A549 (cell line): ENCODE measurements at regions not wholly inside any gene's neighbourhood (a gene's known extent, or its start where the extent isn't known, plus 50 kb on each side); places are given as distances from the start of the nearest gene placed in this dataset.

Source experiments
- ATAC-seq, 2 experiments: fragments of 200-7000 bp in 1 of 2; fragments of >200 bp in 1 of 2; cut with Nextera tagmentation in 1 of 2; cut with Tn5 transposase in 1 of 2; 3 replicates each; pipeline versions ENCODE4 v1.8.0 to v1.9.1; 2018 to 2020; ENCODE audit warnings: mild to moderate bottlenecking in 1 of 2, moderate library complexity in 1 of 2
- CTCF ChIA-PET: fragments of 300-600 bp; sonication (Branson Sonifier 250); formaldehyde crosslinking; extraction: SDS; loops from one replicate; lab custom pipeline; 2021; ENCODE audit warnings: antibody characterized with exemption, inconsistent platforms; lab: Yijun Ruan, JAX
- POLR2A ChIA-PET: fragments of 350-600 bp; formaldehyde crosslinking; extraction: SDS; loops from one replicate; lab custom pipeline; 2021; ENCODE audit warnings: antibody characterized with exemption, inconsistent platforms; lab: Yijun Ruan, JAX
- DNase-seq, 2 experiments: peaks; one replicate each; pipeline versions ENCODE4 v3.0.0 to v3.0.0-alpha.2; 2011 to 2016; ENCODE audit warnings: low read depth in 1 of 2, low spot score in 1 of 2
- FAIRE-seq: peaks from 2 replicates; lab custom pipeline; 2011; peaks lifted over from hg19 to GRCh38; lab: Jason Lieb, UNC
- H3K27ac ChIP-seq, 2 experiments: fragments of >200 bp; sonication (Bioruptor Twin); formaldehyde crosslinking; 3 replicates each; pipeline ENCODE4 v1.5.1; 2016 to 2017
- H3K4me1 ChIP-seq: fragments of >200 bp; sonication (Bioruptor Twin); formaldehyde crosslinking; 3 replicates; pipeline ENCODE4 v1.6.1; 2016
- H3K4me2 ChIP-seq: fragments of >200 bp; sonication (Bioruptor Twin); formaldehyde crosslinking; 3 replicates; pipeline ENCODE4 v1.6.1; 2016
- H3K4me3 ChIP-seq: fragments of >200 bp; sonication (Bioruptor Twin); formaldehyde crosslinking; 3 replicates; pipeline ENCODE4 v1.5.1; 2016
- H3K9me3 ChIP-seq: fragments of >200 bp; sonication (Bioruptor Twin); formaldehyde crosslinking; 3 replicates; pipeline ENCODE4 v1.6.1; 2016
- BCL3 ChIP-seq: fragments of >200 bp; sonication (Bioruptor Twin); formaldehyde crosslinking; IDR thresholded peaks from 3 replicates; pipeline ENCODE4 v1.6.1; 2016
- E2F6 ChIP-seq: IDR thresholded peaks from 2 replicates; pipeline ENCODE4 v1.6.1; 2012; ENCODE audit warnings: low read depth, borderline replicate concordance
- EHMT2 ChIP-seq: fragments of 200-600 bp; sonication (generic); IDR thresholded peaks from 2 replicates; pipeline ENCODE4 v1.6.1; 2016; ENCODE audit warnings: antibody characterized with exemption, low read depth, mild to moderate bottlenecking, moderate library complexity
- ESRRA ChIP-seq: fragments of 150-350 bp; IDR thresholded peaks from 2 replicates; pipeline ENCODE4 v1.6.1; 2014; ENCODE audit warnings: mild to moderate bottlenecking, low read length, borderline replicate concordance
- FOSB ChIP-seq: fragments of 250-450 bp; sonication (Bioruptor Pico); IDR thresholded peaks from 2 replicates; pipeline ENCODE4 v1.5.0; 2020; ENCODE audit warnings: mild to moderate bottlenecking, moderate library complexity
- HES2 ChIP-seq: fragments of >200 bp; sonication (Bioruptor Twin); formaldehyde crosslinking; IDR thresholded peaks from 2 replicates; pipeline ENCODE4 v1.6.1; 2016
- HEYL ChIP-seq: fragments of 250-450 bp; sonication (Bioruptor Pico); IDR thresholded peaks from 2 replicates; pipeline ENCODE4 v1.8.0; 2021; ENCODE audit warnings: mild to moderate bottlenecking, moderate library complexity
- HOXB5 ChIP-seq: fragments of 250-450 bp; sonication (Bioruptor Pico); IDR thresholded peaks from 2 replicates; pipeline ENCODE4 v1.5.0; 2020; ENCODE audit warnings: mild to moderate bottlenecking, moderate library complexity
- JUNB ChIP-seq: fragments of >200 bp; sonication (Bioruptor Twin); formaldehyde crosslinking; IDR thresholded peaks from 2 replicates; pipeline ENCODE4 v1.6.1; 2016
- KDM1A ChIP-seq: fragments of 200-600 bp; sonication (generic); IDR thresholded peaks from 2 replicates; pipeline ENCODE4 v1.6.1; 2016; ENCODE audit warnings: low read depth, mild to moderate bottlenecking
- KDM5A ChIP-seq: fragments of 200-600 bp; sonication (generic); IDR thresholded peaks from 2 replicates; pipeline ENCODE4 v1.6.1; 2016; ENCODE audit warnings: antibody characterized with exemption, mild to moderate bottlenecking
- MYC ChIP-seq: IDR thresholded peaks from 2 replicates; pipeline ENCODE4 v1.6.1; 2012; ENCODE audit warnings: mild to moderate bottlenecking, inconsistent platforms, low read length, improper control_type of control experiment, borderline replicate concordance
- NR3C1 ChIP-seq: fragments of >200 bp; sonication (Bioruptor Twin); formaldehyde crosslinking; IDR thresholded peaks from 3 replicates; pipeline ENCODE4 v1.6.1; 2017
- PHF8 ChIP-seq: fragments of 200-600 bp; sonication (generic); IDR thresholded peaks from 2 replicates; pipeline ENCODE4 v1.6.1; 2016; ENCODE audit warnings: low read depth, mild to moderate bottlenecking, antibody characterized with exemption, moderate library complexity, borderline replicate concordance
- POLR2A ChIP-seq: IDR thresholded peaks from 2 replicates; pipeline ENCODE4 v1.6.1; 2012; ENCODE audit warnings: mild to moderate bottlenecking, low read length
- POLR2AphosphoS2 ChIP-seq: conservative IDR thresholded peaks from 2 replicates; pipeline ENCODE4 v1.6.1; 2012; ENCODE audit warnings: low read length, improper control_type of control experiment, inconsistent platforms
- RAD21 ChIP-seq, 2 experiments: fragments of >200 bp in 1 of 2; sonication (Bioruptor Twin) in 1 of 2; formaldehyde crosslinking in 1 of 2; IDR thresholded peaks in 1 of 2; conservative IDR thresholded peaks in 1 of 2; 2 replicates in 1 of 2; 3 replicates in 1 of 2; pipeline ENCODE4 v1.6.1; 2012 to 2018; ENCODE audit warnings: inconsistent platforms in 1 of 2
- RCOR1 ChIP-seq: fragments of 150-350 bp; IDR thresholded peaks from 2 replicates; pipeline ENCODE4 v1.6.1; 2014; ENCODE audit warnings: antibody characterized with exemption, low read length, low read depth
- SREBF2 ChIP-seq: fragments of 450-650 bp; IDR thresholded peaks from 2 replicates; pipeline ENCODE4 v1.6.1; 2014; ENCODE audit warnings: mild to moderate bottlenecking, moderate library complexity
- TFCP2L1 ChIP-seq: fragments of 250-450 bp; sonication (Bioruptor Pico); IDR thresholded peaks from 2 replicates; pipeline ENCODE4 v1.5.0; 2021; ENCODE audit warnings: mild to moderate bottlenecking
- TP53 ChIP-seq: fragments of 250-450 bp; sonication (Bioruptor Pico); IDR thresholded peaks from 2 replicates; pipeline ENCODE4 v1.5.0; 2021; ENCODE audit warnings: mild to moderate bottlenecking, moderate library complexity
- ZNF302 ChIP-seq: fragments of 250-450 bp; sonication (Bioruptor Pico); IDR thresholded peaks from 2 replicates; pipeline ENCODE4 v1.9.0; 2021; ENCODE audit warnings: inconsistent platforms, mild to moderate bottlenecking, moderate library complexity
- ZSCAN20 ChIP-seq: fragments of 250-450 bp; sonication (Bioruptor Pico); IDR thresholded peaks from 2 replicates; pipeline ENCODE4 v1.8.0; 2022; ENCODE audit warnings: mild to moderate bottlenecking, moderate library complexity
- WGBS: methylation state at CpG from one replicate; pipeline ENCODE4 v1.1.6; 2017; ENCODE audit errors: missing lambda C conversion rate; 5-methylcytosine and 5-hydroxymethylcytosine counted together
- TF ChIP-seq, protein P1 (sequence below): fragments of >200 bp; sonication (Bioruptor Twin); formaldehyde crosslinking; IDR thresholded peaks from 3 replicates; pipeline ENCODE4 v1.5.1; 2016
- TF ChIP-seq, protein P2 (sequence below): fragments of 200-600 bp; sonication (generic); IDR thresholded peaks from 2 replicates; pipeline ENCODE4 v1.6.1; 2016; ENCODE audit warnings: antibody characterized with exemption, mild to moderate bottlenecking, moderate library complexity

- Histone ChIP-seq H3K9me3 (no peaks in the 10 kb centered on the region), H3K27ac (no peak overlapping the region), H3K4me2 (no peak overlapping the region), H3K4me3 (no peak overlapping the region), H3K4me1 (no peaks in the 10 kb centered on the region)
- CTCF ChIA-PET, result no interaction called here
- TF ChIP-seq MYC, result no peak
- no peak for TF ChIP-seq PHF8
- TF ChIP-seq BCL3, result no peak
- no peak for TF ChIP-seq POLR2AphosphoS2
- TF ChIP-seq POLR2A, result no peak
- TF ChIP-seq, protein P1, sequence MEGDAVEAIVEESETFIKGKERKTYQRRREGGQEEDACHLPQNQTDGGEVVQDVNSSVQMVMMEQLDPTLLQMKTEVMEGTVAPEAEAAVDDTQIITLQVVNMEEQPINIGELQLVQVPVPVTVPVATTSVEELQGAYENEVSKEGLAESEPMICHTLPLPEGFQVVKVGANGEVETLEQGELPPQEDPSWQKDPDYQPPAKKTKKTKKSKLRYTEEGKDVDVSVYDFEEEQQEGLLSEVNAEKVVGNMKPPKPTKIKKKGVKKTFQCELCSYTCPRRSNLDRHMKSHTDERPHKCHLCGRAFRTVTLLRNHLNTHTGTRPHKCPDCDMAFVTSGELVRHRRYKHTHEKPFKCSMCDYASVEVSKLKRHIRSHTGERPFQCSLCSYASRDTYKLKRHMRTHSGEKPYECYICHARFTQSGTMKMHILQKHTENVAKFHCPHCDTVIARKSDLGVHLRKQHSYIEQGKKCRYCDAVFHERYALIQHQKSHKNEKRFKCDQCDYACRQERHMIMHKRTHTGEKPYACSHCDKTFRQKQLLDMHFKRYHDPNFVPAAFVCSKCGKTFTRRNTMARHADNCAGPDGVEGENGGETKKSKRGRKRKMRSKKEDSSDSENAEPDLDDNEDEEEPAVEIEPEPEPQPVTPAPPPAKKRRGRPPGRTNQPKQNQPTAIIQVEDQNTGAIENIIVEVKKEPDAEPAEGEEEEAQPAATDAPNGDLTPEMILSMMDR, result no peak
- TF ChIP-seq KDM1A, result no peak
- no peak for TF ChIP-seq JUNB
- POLR2A ChIA-PET, result no interaction called here
- WGBS, result 40% methylated on average over 5 of the region's 6 CpGs
- ATAC-seq (no peak), FAIRE-seq (no peak), DNase-seq (no peak)
These were observed 497.5 kb downstream of the BCOR start for GRCh38 chrX:39600222-39600621.

DNA sequence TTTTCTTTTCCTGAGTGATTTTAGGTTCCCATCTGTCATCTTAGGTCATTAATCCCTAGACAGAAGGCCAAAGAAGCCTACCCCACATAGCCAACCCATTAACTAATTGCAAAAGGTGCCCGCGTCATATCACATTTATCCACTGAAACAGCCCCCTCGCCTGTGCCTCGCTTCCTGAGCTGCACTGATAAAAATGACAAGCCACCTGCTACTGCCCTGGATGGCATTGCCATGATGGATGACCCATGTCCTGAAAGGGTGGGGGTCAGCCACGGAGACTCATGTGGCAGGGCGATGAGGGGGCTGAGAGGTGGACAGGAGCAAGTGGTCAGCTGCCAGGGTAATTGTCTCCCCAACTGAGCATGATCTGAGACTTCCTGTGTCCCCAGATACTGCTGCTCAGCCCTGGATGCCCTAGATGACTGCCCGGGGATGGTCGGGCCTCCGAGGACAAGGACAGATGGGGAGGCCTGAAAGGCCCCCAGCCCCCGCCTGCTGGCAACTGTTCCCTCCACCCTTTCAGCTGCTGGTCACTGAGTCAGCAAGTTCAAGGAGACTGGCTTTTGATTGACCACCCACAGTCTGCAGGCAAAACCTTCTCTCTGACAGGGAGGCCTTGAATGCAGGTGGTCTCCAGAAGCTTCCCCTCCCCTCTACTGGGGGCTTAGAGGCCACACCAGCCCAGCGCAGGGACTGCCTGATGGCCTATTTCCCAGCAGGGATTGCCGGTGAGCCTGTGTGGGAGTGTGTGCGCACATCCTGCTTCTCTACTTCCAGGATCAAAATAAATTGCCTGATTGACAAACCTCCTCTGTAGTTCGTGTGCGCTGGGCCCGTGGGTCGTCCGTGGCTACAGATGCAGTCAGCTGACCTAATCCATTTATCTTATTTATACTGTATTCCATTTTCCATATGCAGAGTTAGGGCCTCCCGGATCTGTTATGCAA lies 496.3 kb downstream of the BCOR start:
- TF ChIP-seq EHMT2 (no peak), JUNB (no peak), ZNF302 (CRISPR knock-in tag) (no peak), FOSB (CRISPR knock-in tag) (no peak), ZSCAN20 (CRISPR knock-in tag) (no peak), TP53 (CRISPR knock-in tag) (no peak), ESRRA (no peak), E2F6 (no peak), TFCP2L1 (CRISPR knock-in tag) (no peak), POLR2A (no peak), HES2 (no peak), SREBF2 (no peak), NR3C1 (no peak), RCOR1 (no peak), HOXB5 (CRISPR knock-in tag) (no peak), RAD21 (conservative IDR thresholded peaks at IDR 0.05 in 1 of 2, IDR thresholded peaks at IDR 0.05 in 1 of 2) (no peak), HEYL (CRISPR knock-in tag) (no peak), KDM5A (no peak)
- TF ChIP-seq, protein P2, sequence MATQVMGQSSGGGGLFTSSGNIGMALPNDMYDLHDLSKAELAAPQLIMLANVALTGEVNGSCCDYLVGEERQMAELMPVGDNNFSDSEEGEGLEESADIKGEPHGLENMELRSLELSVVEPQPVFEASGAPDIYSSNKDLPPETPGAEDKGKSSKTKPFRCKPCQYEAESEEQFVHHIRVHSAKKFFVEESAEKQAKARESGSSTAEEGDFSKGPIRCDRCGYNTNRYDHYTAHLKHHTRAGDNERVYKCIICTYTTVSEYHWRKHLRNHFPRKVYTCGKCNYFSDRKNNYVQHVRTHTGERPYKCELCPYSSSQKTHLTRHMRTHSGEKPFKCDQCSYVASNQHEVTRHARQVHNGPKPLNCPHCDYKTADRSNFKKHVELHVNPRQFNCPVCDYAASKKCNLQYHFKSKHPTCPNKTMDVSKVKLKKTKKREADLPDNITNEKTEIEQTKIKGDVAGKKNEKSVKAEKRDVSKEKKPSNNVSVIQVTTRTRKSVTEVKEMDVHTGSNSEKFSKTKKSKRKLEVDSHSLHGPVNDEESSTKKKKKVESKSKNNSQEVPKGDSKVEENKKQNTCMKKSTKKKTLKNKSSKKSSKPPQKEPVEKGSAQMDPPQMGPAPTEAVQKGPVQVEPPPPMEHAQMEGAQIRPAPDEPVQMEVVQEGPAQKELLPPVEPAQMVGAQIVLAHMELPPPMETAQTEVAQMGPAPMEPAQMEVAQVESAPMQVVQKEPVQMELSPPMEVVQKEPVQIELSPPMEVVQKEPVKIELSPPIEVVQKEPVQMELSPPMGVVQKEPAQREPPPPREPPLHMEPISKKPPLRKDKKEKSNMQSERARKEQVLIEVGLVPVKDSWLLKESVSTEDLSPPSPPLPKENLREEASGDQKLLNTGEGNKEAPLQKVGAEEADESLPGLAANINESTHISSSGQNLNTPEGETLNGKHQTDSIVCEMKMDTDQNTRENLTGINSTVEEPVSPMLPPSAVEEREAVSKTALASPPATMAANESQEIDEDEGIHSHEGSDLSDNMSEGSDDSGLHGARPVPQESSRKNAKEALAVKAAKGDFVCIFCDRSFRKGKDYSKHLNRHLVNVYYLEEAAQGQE, result no peak
- ATAC-seq (no peak), FAIRE-seq (no peak), DNase-seq (no peak)
- Histone ChIP-seq H3K4me1 (no peaks in the 10 kb centered on the region), H3K9me3 (0 out of 3 replicates have a peak, but pooled peaks cover under 1% of the 10 kb centered on the region), H3K4me3 (no peak overlapping the region), H3K4me2 (no peak overlapping the region), H3K27ac (no peak overlapping the region)
- ChIA-PET POLR2A (no interaction called here), CTCF (interaction anchor here (0.7 kb wide), 1 partner anchor 86 kb away, joined by 3 read pairs; no protein-coding TSS in a partner anchor)
- 70% methylated on average over 15 of the region's 19 CpGs for WGBS
